ENCODE measurements at regions not wholly inside any gene's neighbourhood (a gene's known extent, or its start where the extent isn't known, plus 50 kb on each side); places are given as distances from the start of the nearest gene placed in this dataset.

DNA sequence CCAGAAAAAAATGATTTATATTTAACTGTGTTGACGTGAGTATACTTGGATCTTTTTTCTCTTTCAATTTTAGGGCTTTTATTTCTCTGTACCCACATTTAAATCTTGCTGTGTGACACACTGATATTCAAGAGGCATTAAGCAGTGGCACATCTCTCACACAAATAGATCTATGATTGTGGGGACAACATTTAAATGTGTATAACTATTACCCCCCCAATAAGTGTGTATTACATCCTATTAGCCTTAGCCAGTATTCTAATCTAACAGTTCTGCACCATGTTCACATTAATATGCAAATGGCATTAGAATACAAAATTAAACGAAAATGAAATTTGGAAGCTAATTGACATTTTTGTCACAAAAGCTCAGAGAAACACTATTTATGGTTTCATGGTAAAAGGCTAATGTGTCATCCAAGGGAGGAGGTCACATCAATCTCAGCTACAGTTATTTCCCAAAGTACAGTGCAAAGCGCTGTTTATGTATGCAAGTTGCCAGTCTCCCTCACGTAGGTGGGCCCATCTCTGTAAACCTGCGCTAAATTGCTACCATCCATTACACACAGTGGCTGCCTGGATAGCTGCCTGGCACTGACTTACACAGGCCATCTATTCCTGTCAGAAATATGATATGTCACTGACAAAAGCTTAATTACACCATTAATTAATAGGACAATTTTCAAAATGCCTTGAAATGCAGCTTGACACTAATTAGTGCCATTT is 984.7 kb upstream of the PCDH9 start:
- TF ChIP-seq, protein P1, sequence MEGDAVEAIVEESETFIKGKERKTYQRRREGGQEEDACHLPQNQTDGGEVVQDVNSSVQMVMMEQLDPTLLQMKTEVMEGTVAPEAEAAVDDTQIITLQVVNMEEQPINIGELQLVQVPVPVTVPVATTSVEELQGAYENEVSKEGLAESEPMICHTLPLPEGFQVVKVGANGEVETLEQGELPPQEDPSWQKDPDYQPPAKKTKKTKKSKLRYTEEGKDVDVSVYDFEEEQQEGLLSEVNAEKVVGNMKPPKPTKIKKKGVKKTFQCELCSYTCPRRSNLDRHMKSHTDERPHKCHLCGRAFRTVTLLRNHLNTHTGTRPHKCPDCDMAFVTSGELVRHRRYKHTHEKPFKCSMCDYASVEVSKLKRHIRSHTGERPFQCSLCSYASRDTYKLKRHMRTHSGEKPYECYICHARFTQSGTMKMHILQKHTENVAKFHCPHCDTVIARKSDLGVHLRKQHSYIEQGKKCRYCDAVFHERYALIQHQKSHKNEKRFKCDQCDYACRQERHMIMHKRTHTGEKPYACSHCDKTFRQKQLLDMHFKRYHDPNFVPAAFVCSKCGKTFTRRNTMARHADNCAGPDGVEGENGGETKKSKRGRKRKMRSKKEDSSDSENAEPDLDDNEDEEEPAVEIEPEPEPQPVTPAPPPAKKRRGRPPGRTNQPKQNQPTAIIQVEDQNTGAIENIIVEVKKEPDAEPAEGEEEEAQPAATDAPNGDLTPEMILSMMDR (conservative IDR thresholded peaks at IDR 0.05 in 1 of 2, IDR thresholded peaks at IDR 0.05 in 1 of 2; ENCODE audit: low read depth in 1 of 2, low read length in 2 of 2), result no peak
- no peak for TF ChIP-seq EZH2 (IDR thresholded peaks at IDR 0.05; ENCODE audit: low read length, missing control alignments)

Data from fibroblast of lung (primary cell).